HCT116 (cell line): ENCODE measurements at regions not wholly inside any gene's neighbourhood (a gene's known extent, or its start where the extent isn't known, plus 50 kb on each side); places are given as distances from the start of the nearest gene placed in this dataset.
"Not testable (repeated sequence)": the region's sequence is repeated elsewhere in the genome, so short reads cannot be mapped to it uniquely, and the experiment has no call there.

Source experiments
- ATAC-seq: fragments of 200-7000 bp; cut with Tn5 transposase; 2 replicates; pipeline ENCODE4 v1.9.1; 2020; ENCODE audit warnings: mild to moderate bottlenecking, moderate library complexity
- BruUV-seq: library from RNA; stranded (reverse); fragments of 400-500 nt; replicated peaks from 2 replicates; lab custom pipeline; 2021; lab: Mats Ljungman, UMichigan
- CTCF ChIA-PET: fragments of 300-600 bp; sonication (Branson Sonifier 250); formaldehyde crosslinking; loops from one replicate; lab custom pipeline; 2021; ENCODE audit warnings: antibody characterized with exemption; lab: Charles Lee
- POLR2A ChIA-PET: fragments of 300-600, 350-600 bp; sonication (Branson Sonifier 250); formaldehyde crosslinking; loops from one replicate; lab custom pipeline; 2021; ENCODE audit warnings: antibody characterized with exemption; lab: Charles Lee
- RAD21 ChIA-PET, 2 experiments: fragments of 300-600 bp; sonication (Branson Sonifier 250); formaldehyde crosslinking; loops; one replicate each; lab custom pipeline; 2023; ENCODE audit warnings: low total read pairs in 2 of 2; ENCODE audit not compliant: uncharacterized antibody in 2 of 2, unreplicated experiment in 2 of 2, low non-redundant PET in 1 of 2; lab: Charles Lee
- DNase-seq: peaks from one replicate; pipeline ENCODE4 v3.0.0-alpha.2; 2010; ENCODE audit warnings: low read depth, low spot score
- H2AFZ ChIP-seq: fragments of 200-600 bp; shearing (Covaris generic), sonication (generic); 2 replicates; pipeline ENCODE4 v1.6.1; 2017; ENCODE audit warnings: low read depth, mixed run types, mixed read lengths, antibody characterized with exemption, low read length; ENCODE audit not compliant: poor library complexity, severe bottlenecking
- H3K27ac ChIP-seq: 2 replicates; pipeline ENCODE4 v1.5.1; 2012; ENCODE audit warnings: low read depth, low read length
- H3K27me3 ChIP-seq: fragments of 200-600 bp; sonication (generic); 2 replicates; pipeline ENCODE4 v1.6.1; 2016; ENCODE audit warnings: mixed run types, low read length, mixed read lengths; ENCODE audit not compliant: insufficient read depth
- H3K36me3 ChIP-seq, 2 experiments: fragments of 200-500 bp in 1 of 2; fragments of 200-600 bp in 1 of 2; sonication (Bioruptor generic) in 1 of 2; sonication (generic) in 1 of 2; 2 replicates each; pipeline versions ENCODE4 v1.5.1 to v1.6.1; 2014 to 2016; ENCODE audit warnings: low read length in 2 of 2, inconsistent platforms in 1 of 2, mixed read lengths in 1 of 2, mixed run types in 1 of 2; ENCODE audit not compliant: insufficient read depth in 2 of 2, control insufficient read depth in 1 of 2
- H3K4me1 ChIP-seq, 2 experiments: fragments of 200-600 bp in 1 of 2; sonication (generic) in 1 of 2; 2 replicates each; pipeline versions ENCODE4 v1.5.1 to v1.6.1; 2012 to 2017; ENCODE audit warnings: low read length in 2 of 2, inconsistent platforms in 1 of 2, mild to moderate bottlenecking in 1 of 2, mixed read lengths in 1 of 2, mixed run types in 1 of 2, moderate library complexity in 1 of 2; ENCODE audit not compliant: insufficient read depth in 2 of 2, control insufficient read depth in 1 of 2
- H3K4me2 ChIP-seq: fragments of 200-600 bp; sonication (generic); 2 replicates; pipeline ENCODE4 v1.6.1; 2017; ENCODE audit warnings: mixed run types, low read length, mixed read lengths
- H3K4me3 ChIP-seq, 2 experiments: fragments of 200-600 bp in 1 of 2; sonication (generic) in 1 of 2; replicated peaks in 1 of 2; 2 replicates each; pipeline ENCODE4 v1.5.1; 2011 to 2016; ENCODE audit warnings: low read length in 2 of 2, control low read depth in 1 of 2, low read depth in 1 of 2, mild to moderate bottlenecking in 1 of 2, mixed read lengths in 1 of 2, mixed run types in 1 of 2
- H3K79me2 ChIP-seq: fragments of 200-600 bp; sonication (generic); 2 replicates; pipeline ENCODE4 v1.6.1; 2017; ENCODE audit warnings: mild to moderate bottlenecking, mixed run types, low read length, moderate library complexity, mixed read lengths; ENCODE audit not compliant: insufficient read depth
- H3K9ac ChIP-seq: fragments of 200-600 bp; sonication (generic); 2 replicates; pipeline ENCODE4 v1.6.1; 2016; ENCODE audit warnings: low read length, mixed read lengths
- H3K9me2 ChIP-seq: fragments of 200-600 bp; sonication (generic), shearing (Covaris generic); 2 replicates; pipeline ENCODE4 v1.6.1; 2017; ENCODE audit warnings: mixed run types, mild to moderate bottlenecking, moderate library complexity; ENCODE audit not compliant: insufficient read depth
- H3K9me3 ChIP-seq, 2 experiments: fragments of 200-500 bp in 1 of 2; fragments of 200-600 bp in 1 of 2; sonication (Bioruptor generic) in 1 of 2; sonication (generic) in 1 of 2; 2 replicates each; pipeline ENCODE4 v1.6.1; 2014 to 2017; ENCODE audit warnings: low read length in 2 of 2, mixed read lengths in 2 of 2, inconsistent platforms in 1 of 2, low read depth in 1 of 2, mild to moderate bottlenecking in 1 of 2, mixed run types in 1 of 2, moderate library complexity in 1 of 2; ENCODE audit not compliant: control insufficient read depth in 1 of 2, insufficient read depth in 1 of 2
- H4K20me1 ChIP-seq: fragments of 200-600 bp; sonication (generic), shearing (Covaris generic); 2 replicates; pipeline ENCODE4 v1.6.1; 2017; ENCODE audit warnings: mixed run types, mild to moderate bottlenecking, moderate library complexity; ENCODE audit not compliant: insufficient read depth
- intact Hi-C: fragments of 100-400 bp; cut with micrococcal nuclease; formaldehyde crosslinking; loops from 2 replicates; pipeline ENCODE4 v1.10.0; 2022

GRCh38 chr21:10416691-10417447 lies 104.5 kb upstream of the TPTE start:
- H3K79me2 ChIP-seq, RAD21 ChIA-PET, H3K36me3 ChIP-seq, CTCF ChIA-PET, BruUV-seq, H3K9ac ChIP-seq, H3K27me3 ChIP-seq, H2AFZ ChIP-seq, H3K4me2 ChIP-seq, H3K27ac ChIP-seq, POLR2A ChIA-PET, H3K9me2 ChIP-seq, H3K4me3 ChIP-seq, H4K20me1 ChIP-seq, DNase-seq, ATAC-seq, intact Hi-C loops: not testable (repeated sequence)
- Histone ChIP-seq H3K9me3 (peaks cover 40 to 74% of the 10 kb centered on the region in 2 experiments), H3K4me1 (peaks cover 0 to 11% of the 10 kb centered on the region in 2 experiments; a peak in 2 of 4 replicates)

GRCh38 chr21:10417551-10418002 lies 103.8 kb upstream of the TPTE start:
- BruUV-seq, H3K27ac ChIP-seq, H3K9ac ChIP-seq, H3K4me2 ChIP-seq, H3K9me2 ChIP-seq, H3K79me2 ChIP-seq, ATAC-seq, H3K27me3 ChIP-seq, H2AFZ ChIP-seq, POLR2A ChIA-PET, DNase-seq, CTCF ChIA-PET, H3K4me3 ChIP-seq, H3K36me3 ChIP-seq, H4K20me1 ChIP-seq, intact Hi-C loops, RAD21 ChIA-PET: not testable (repeated sequence)
- peaks cover 40 to 81% of the 10 kb centered on the region in 2 experiments for H3K9me3 ChIP-seq
- H3K4me1 ChIP-seq = peaks cover 0 to 11% of the 10 kb centered on the region in 2 experiments; a peak in 2 of 4 replicates

- H3K4me3 ChIP-seq, H3K27ac ChIP-seq, RAD21 ChIA-PET, H2AFZ ChIP-seq, BruUV-seq, DNase-seq, H3K79me2 ChIP-seq, intact Hi-C loops, ATAC-seq, H3K27me3 ChIP-seq, H3K36me3 ChIP-seq, CTCF ChIA-PET, POLR2A ChIA-PET, H3K9ac ChIP-seq, H3K9me2 ChIP-seq, H3K4me2 ChIP-seq, H4K20me1 ChIP-seq: not testable (repeated sequence)
- peaks cover 42 to 84% of the 10 kb centered on the region in 2 experiments for H3K9me3 ChIP-seq
- peaks cover 0 to 11% of the 10 kb centered on the region in 2 experiments; a peak in 2 of 4 replicates for H3K4me1 ChIP-seq
These were observed 102.9 kb upstream of the TPTE start for GRCh38 chr21:10418250-10419048.

- POLR2A ChIA-PET, H3K36me3 ChIP-seq, H2AFZ ChIP-seq, CTCF ChIA-PET, RAD21 ChIA-PET, H4K20me1 ChIP-seq, intact Hi-C loops, DNase-seq, H3K4me3 ChIP-seq, H3K9ac ChIP-seq, H3K79me2 ChIP-seq, BruUV-seq, ATAC-seq, H3K4me2 ChIP-seq, H3K27me3 ChIP-seq, H3K9me2 ChIP-seq, H3K27ac ChIP-seq: not testable (repeated sequence)
- peaks cover 53 to 96% of the 10 kb centered on the region in 2 experiments for H3K9me3 ChIP-seq
- H3K4me1 ChIP-seq = peaks cover 0 to 18% of the 10 kb centered on the region in 2 experiments; a peak in 2 of 4 replicates
These were observed 100.2 kb upstream of the TPTE start for GRCh38 chr21:10421199-10421598.
